Lower leg skin (tissue), 3 donors: ENCODE measurements at regions not wholly inside any gene's neighbourhood (a gene's known extent, or its start where the extent isn't known, plus 50 kb on each side); places are given as distances from the start of the nearest gene placed in this dataset.

Experiments used
- CTCF ChIP-seq, 3 donors: fragments of 450-650 bp; IDR thresholded peaks; one replicate each; pipeline ENCODE4 v1.5.1; 2016; ENCODE audit warnings: antibody characterized with exemption in 3 of 3, mild to moderate bottlenecking in 3 of 3, moderate library complexity in 2 of 3
- POLR2A ChIP-seq, 2 donors: fragments of 450-650 bp; IDR thresholded peaks; one replicate each; pipeline ENCODE4 v1.6.1; 2016 to 2017; ENCODE audit warnings: antibody characterized with exemption in 2 of 2, mild to moderate bottlenecking in 1 of 2, moderate library complexity in 1 of 2

- TF ChIP-seq POLR2A (IDR thresholded peaks at IDR 0.05) (no peak), CTCF (IDR thresholded peaks at IDR 0.05) (no peak)
Observed at GRCh38 chr12:13377698-13378097, 181.2 kb downstream of the EMP1 start.
